HG03520 (cell line): ENCODE measurements at regions not wholly inside any gene's neighbourhood (a gene's known extent, or its start where the extent isn't known, plus 50 kb on each side); places are given as distances from the start of the nearest gene placed in this dataset.

Source experiments
- ATAC-seq: cut with Tn5 transposase; IDR thresholded peaks from one replicate; pipeline ENCODE4 v1.9.1; 2021; ENCODE audit warnings: mild to moderate bottlenecking, moderate library complexity; ENCODE audit not compliant: unreplicated experiment

DNA sequence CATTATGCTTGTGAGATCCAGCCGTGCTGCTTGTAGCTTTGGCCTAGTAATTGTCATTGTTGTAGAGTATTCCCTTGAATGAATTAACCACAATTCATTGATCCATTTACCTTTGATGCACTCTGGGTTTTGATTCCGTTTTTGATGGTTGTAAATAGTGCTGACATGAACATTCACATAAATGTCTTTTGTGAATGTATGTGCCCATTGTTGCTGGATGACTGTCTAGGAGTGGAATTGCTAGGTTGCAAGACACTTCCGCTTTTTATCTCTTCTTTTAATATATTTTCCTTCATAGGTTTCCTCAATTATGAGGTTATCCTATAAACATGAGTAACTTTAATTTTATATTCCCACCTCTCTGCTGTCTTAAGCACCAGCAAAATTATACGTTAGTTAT lies 104.8 kb upstream of the CCDC68 start:
- no peak for ATAC-seq

DNA sequence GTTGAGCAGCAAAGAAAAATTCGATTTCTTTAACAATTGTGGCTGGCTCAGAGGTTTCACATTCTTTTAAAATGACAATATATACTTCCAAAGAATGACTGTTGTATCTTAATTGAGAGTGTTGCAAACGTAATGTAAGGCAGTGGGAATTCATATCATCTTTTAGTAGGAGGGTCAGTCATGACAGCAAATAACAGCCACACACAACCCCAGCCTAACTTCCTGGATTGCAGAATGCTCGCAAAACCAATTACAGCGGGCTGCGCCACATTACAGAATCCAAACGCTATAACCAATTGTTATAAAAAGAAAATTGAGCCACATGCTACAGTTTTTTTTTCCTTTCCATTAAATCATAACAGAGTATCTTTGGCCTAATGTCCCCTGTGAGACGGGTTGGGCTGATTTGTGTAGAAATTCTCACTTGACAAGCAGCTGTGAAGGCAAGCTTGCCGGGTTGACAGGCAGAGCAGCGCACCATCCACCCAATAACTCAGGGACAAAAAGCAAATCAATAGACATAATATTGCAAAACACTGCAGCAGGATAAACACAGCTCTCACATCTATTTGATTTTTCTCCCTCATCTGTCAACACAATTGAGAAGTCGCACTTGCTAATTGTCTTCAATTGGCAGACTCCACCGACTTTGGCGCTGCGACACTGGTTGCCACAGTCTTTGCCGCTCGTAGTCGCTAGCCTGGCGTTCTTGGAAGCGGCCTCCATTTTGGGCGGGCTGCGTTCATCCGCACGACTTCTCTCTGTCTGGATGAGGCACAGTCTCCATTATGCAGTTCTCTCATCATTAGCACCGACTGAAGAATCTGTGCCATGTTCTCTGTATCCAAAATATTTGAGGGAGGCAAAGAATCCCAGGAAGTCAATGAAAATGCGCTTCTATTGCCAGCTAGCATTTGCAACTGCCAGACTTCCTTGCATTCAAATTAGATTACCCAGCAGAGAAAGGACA lies 95.0 kb upstream of the CCDC68 start:
- no peak for ATAC-seq

DNA sequence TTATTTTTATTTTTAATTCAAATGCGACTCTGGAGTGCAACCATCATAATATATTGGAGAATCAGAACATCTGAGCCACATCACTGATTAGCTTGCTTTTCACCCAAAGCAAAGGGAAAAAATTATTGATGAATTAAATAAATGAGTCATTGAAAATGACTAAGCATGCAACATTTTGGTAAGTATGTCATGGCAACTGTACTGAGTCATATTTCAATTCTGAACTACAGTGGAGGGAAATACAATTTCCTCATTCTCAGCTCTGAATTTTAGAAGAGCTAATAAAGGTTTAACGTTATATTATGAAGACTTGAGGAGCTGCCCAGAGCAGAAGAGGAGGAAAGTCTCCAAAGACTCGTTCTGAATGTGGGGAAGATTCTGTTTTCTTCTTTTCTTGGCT lies 89.6 kb upstream of the CCDC68 start:
- ATAC-seq, result no peak

DNA sequence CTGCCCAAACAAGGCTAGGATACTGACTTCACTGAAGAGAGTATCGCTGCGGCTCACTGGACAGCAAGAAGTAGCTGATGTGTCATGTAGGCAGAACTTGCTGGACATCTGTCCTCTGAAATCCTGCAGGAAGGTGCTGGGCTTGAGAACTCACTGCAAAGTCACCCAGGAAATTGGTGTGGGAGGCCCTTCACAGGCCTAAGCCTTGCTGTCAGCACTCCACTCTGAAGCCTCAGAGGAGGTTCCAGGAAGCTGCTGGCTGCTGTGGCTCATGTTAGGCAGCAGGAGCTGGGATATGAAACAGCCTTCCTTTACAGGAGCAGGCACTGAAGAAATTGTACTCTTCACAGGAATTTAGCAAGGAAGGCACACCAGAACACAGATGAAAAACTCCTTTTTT lies 88.3 kb upstream of the CCDC68 start:
- ATAC-seq, result no peak

DNA sequence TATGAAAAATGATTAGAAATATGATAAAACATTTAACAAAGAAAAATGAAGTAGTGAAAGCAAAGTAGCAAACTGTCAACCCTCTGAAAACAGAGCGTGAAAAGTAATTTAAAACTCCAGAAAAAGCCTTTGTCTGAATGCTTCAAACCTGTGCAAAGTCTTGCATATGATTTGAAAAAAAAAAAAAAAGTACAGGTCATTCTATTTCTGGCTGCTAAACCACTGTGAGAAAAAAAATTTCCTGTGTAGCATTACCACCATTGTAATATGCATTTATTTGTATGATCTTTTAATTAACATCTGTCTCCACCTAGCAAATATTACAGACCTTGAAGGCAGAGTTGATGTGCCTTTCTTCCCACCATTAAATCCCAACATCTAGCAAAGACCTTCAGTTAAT lies 82.1 kb upstream of the CCDC68 start:
- ATAC-seq, result no peak

DNA sequence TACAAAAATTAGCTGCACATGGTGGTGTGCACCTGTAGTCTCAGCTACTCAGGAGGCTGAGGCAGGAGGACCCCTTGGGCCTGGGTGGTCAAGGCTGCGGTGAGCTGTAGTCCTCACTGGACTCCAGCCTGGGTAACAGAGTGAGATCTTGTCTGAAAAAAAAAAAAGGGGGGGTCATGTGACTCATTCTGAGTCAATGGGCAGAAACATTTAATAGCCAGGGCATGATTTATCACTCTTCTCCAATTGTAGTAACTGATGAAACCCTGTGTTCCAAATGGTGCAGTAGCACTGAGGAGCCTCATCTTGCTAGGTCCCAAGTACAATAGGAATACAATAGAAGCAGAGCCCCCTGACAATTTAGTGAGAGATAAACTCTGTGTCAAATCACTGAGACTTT lies 78.9 kb upstream of the CCDC68 start:
- ATAC-seq, result no peak

DNA sequence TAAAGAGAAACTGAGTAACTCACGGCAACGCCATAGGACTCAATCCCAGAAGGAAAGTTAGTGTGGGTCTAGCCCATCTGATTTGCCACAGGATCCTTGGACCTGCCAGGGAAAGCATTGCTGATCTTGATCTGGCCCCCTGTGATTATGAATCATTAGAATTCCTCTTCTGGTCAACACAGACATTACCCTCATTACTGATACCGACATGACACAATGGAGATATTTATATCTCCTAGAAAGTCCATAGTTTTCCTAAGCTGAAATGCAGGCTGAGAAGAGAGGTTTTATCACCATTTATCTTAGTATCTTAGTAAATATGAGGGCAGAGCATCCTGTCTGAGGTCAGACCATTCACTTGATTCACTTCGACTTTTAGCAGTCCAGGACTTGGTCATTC lies 75.5 kb upstream of the CCDC68 start:
- ATAC-seq, result no peak

DNA sequence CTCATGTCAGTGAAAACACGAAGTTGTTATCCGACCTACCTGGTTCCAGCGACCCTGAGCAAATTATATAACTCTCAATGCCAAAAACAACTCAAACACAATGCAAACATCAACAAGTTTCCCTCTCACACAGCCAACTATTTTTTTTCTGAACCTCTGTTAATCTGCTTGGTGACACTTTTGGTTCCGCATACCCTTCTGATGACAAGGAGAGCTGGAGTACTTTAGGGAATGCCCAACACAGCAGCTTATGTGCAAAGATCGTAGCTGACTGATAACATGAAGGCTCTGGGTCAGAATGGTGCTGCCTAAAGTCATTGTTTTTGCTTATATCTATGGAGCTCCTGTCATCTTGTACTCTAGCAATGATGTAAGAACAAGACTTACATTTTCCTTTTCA lies 72.7 kb upstream of the CCDC68 start:
- no peak for ATAC-seq

DNA sequence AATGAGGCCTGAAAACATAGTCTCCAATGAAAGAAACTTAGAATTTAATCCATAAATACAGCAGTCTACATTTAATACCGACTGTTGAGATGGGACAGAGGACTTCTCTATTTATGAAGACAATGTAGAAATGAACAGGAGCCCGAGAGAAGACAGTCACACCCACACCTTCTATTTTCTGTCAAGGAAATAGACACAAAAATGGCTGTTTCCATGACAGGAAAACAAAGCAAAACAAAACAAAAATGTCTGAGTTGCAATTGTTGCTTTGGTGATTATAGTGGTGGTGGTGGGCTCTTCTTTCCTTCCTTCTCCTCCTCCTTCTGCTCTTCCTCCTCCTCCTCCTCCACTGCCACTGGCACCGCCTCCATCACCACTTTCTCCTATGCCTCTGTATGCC lies 72.3 kb upstream of the CCDC68 start:
- ATAC-seq, result no peak

DNA sequence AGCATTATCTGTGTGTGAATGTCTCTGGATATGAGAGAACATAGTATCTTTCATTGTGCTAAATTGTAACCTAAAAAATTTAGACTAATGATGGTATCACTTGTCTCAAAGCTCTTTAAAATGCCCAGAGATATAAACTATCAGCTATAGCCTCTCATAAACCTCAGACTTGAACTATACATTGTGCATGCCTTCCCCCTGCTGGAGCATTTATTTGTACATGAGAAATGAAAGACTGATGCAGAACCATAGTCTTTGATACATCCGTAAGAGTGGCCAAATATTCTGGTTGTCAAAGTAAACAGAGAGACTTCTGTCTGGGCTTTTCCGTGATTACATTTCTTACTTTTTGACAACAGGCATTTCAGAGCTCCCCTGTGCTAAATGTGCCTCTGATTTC lies 71.9 kb upstream of the CCDC68 start:
- ATAC-seq, result no peak

DNA sequence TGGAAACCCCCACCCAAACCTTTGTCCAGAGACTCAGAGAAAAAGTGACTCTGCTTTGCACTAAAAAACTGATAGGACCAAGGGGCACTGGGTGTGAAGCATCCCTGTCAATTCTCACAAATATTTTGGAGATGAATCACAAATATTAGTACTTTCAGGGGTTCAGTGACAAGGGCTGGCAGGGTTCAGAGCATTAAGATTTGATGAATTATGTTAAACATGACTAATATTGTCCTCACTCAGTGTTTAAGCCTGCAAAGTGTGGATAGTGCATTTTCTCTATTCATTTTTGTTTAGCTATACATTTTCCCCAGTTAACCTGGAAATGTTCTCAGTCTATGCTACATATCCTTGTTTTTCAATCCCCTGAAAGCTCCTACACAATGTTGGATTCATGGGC lies 65.3 kb upstream of the CCDC68 start:
- no peak for ATAC-seq

DNA sequence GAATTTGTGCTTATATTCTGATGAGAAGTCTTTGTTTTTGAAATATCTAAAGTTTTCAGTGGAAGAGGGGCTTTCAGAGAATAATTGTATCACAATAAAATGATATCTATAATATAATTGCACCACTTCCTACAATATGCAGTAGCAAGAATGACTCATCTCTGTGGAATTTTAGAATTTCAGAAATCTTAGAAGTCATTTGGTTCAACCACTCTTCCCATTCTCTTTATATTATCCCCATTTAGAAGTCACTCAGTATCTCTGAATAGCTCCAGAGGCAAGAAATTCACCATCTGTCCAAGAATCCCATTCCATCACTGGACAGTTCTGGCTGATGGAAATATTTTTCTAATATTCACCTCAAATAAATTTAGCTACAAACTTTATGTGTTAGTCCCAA lies 59.3 kb upstream of the CCDC68 start:
- ATAC-seq, result no peak

DNA sequence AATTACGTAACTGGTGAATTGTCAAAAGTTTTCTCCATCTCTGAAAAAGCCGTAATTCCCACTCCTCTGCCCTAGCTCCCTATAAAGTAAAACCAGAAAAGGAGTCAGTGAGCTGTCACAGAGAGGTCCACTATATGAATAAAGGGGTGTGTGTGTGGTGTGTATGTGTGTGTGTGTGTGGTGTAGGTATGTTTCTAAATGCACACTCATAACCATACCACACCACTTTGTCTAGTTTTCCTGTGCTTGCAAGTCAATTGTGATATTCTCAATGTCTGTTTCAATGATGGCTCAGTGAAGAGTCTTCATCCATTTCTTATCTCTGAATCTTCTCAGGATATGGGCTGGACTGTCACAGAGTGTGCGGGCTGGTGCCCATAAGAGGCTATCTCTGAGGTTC lies 54.8 kb upstream of the CCDC68 start:
- ATAC-seq, result no peak

DNA sequence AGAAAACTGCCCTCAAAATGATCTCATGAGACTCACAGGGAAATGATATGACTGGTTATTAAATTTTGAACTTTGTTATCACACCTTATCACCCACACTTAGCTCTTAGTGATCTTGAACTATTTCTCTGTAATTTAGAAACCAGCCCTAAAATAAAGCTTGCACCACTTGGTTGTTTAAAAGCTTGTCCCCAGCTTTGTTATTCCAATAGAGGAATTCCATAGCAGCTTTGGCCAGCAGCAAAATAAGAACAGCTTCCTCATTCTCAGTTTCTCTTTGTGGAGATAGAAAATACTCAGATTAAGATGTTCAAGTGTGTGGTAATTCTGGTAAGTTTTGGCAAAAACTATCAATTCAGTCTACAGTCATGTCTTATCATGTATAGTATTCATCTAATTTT lies 54.4 kb upstream of the CCDC68 start:
- ATAC-seq, result no peak

DNA sequence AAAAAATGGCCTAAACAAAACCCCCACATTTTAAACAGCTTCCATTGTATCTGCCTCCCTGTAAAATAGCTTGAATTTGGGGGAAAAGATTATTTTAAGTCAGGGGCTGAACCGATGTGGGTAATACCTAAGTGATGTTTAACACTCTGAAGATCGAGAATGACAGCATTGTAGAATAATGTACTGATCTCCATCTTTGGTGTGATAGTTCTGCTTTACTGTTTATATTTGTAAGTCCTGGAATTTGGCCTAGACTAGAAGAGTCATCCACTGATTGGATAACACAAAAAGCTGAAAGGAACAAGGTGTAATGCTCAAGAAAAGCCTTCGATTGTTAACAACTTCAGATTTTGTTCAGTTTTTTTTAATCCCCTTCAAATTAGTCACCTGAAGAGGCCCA lies 53.8 kb upstream of the CCDC68 start:
- no peak for ATAC-seq

DNA sequence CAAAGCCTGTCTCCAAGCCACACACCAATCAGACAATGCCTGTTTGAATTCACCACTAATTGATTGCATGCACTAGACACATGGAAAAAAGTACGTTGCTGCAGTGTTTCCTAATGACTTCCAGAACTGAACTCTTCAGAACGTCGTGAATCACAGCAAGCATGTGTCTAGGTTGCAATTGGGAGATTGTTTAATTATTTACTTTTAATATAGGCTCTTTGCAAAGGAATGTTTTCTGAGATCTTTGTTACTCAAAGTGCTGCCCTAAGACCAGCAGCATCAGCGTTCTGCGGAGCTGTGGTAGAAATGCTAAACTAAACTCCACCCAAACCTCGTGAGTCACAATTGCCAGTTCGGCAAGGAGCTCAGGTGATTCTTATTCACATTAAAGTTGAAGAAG lies 52.7 kb upstream of the CCDC68 start:
- no peak for ATAC-seq
